DND-41 (cell line): ENCODE measurements at regions not wholly inside any gene's neighbourhood (a gene's known extent, or its start where the extent isn't known, plus 50 kb on each side); places are given as distances from the start of the nearest gene placed in this dataset.

Experiments
- ATAC-seq: fragments of 200-7000 bp; cut with Tn5 transposase; 3 replicates; pipeline ENCODE4 v1.9.1; 2021; ENCODE audit warnings: low read depth; ENCODE audit not compliant: insufficient read depth
- DNase-seq: peaks from one replicate; pipeline ENCODE4 v3.0.0-alpha.2; 2020
- H2AFZ ChIP-seq: 2 replicates; pipeline ENCODE4 v1.6.0; 2012; ENCODE audit warnings: low read depth, low read length
- H3K27ac ChIP-seq: 2 replicates; pipeline ENCODE4 v1.5.1; 2012; ENCODE audit warnings: low read length, inconsistent platforms
- H3K27me3 ChIP-seq: fragments of 200-600 bp; sonication (generic); 2 replicates; pipeline ENCODE4 v1.6.0; 2012; ENCODE audit warnings: low read length, mild to moderate bottlenecking, inconsistent platforms; ENCODE audit not compliant: insufficient read depth, poor library complexity
- H3K36me3 ChIP-seq: 2 replicates; pipeline ENCODE4 v1.5.1; 2012; ENCODE audit warnings: low read length, inconsistent platforms; ENCODE audit not compliant: insufficient read depth
- H3K4me1 ChIP-seq: 2 replicates; pipeline ENCODE4 v1.5.1; 2012; ENCODE audit warnings: mild to moderate bottlenecking, low read length; ENCODE audit not compliant: insufficient read depth
- H3K4me2 ChIP-seq: 2 replicates; pipeline ENCODE4 v1.6.0; 2012; ENCODE audit warnings: mild to moderate bottlenecking, moderate library complexity, low read length, inconsistent platforms; ENCODE audit not compliant: insufficient read depth
- H3K4me3 ChIP-seq, 2 experiments: fragments of 200-600 bp in 1 of 2; shearing (Covaris generic) in 1 of 2; 2 replicates each; pipeline ENCODE4 v1.5.1; 2012 to 2016; ENCODE audit warnings: inconsistent platforms in 2 of 2, low read length in 2 of 2, mild to moderate bottlenecking in 2 of 2, low read depth in 1 of 2, moderate library complexity in 1 of 2
- H3K79me2 ChIP-seq: 2 replicates; pipeline ENCODE4 v1.6.0; 2012; ENCODE audit warnings: low read length, inconsistent platforms; ENCODE audit not compliant: insufficient read depth
- H3K9ac ChIP-seq: 2 replicates; pipeline ENCODE4 v1.6.0; 2012; ENCODE audit warnings: low read depth, mild to moderate bottlenecking, inconsistent platforms, low read length, moderate library complexity
- H3K9me3 ChIP-seq: 2 replicates; pipeline ENCODE4 v1.5.1; 2012; ENCODE audit warnings: low read length, moderate library complexity, mild to moderate bottlenecking, inconsistent platforms; ENCODE audit not compliant: insufficient read depth, severe bottlenecking
- H4K20me1 ChIP-seq: 2 replicates; pipeline ENCODE4 v1.6.0; 2012; ENCODE audit warnings: low read length; ENCODE audit not compliant: insufficient read depth
- CTCF ChIP-seq: IDR thresholded peaks from 2 replicates; pipeline ENCODE4 v1.5.1; 2012; ENCODE audit warnings: borderline replicate concordance, low read length, moderate library complexity, mild to moderate bottlenecking; ENCODE audit not compliant: poor library complexity, severe bottlenecking; ENCODE audit errors: extremely low read depth
- EZH2 ChIP-seq: IDR thresholded peaks from 3 replicates; pipeline ENCODE4 v1.6.1; 2012; ENCODE audit warnings: borderline replicate concordance, low read depth, mild to moderate bottlenecking, moderate library complexity, low read length, inconsistent platforms; ENCODE audit not compliant: severe bottlenecking

- Histone ChIP-seq H3K27me3 (no peaks in the 10 kb centered on the region), H3K36me3 (no peaks in the 10 kb centered on the region), H3K79me2 (no peaks in the 10 kb centered on the region), H4K20me1 (no peaks in the 10 kb centered on the region), H3K9ac (no peak overlapping the region), H3K27ac (no peak overlapping the region), H3K4me2 (no peak overlapping the region), H3K9me3 (no peaks in the 10 kb centered on the region), H2AFZ (no peak overlapping the region), H3K4me3 (no peak overlapping the region), H3K4me1 (no peaks in the 10 kb centered on the region)
- no peak for DNase-seq
- ATAC-seq = no peak
- TF ChIP-seq EZH2 (no peak), CTCF (no peak)
Measured at GRCh38 chr1:177333936-177334595, 163.3 kb downstream of the BRINP2 start.
